Endothelial cell of umbilical vein (primary cell): ENCODE measurements at regions not wholly inside any gene's neighbourhood (a gene's known extent, or its start where the extent isn't known, plus 50 kb on each side); places are given as distances from the start of the nearest gene placed in this dataset.

Experiments used
- GATA2 ChIP-seq: IDR thresholded peaks from 2 replicates; pipeline ENCODE4 v1.7.0; 2011; ENCODE audit warnings: low read depth, mild to moderate bottlenecking, moderate library complexity, mixed read lengths, low read length; ENCODE audit not compliant: insufficient read length, insufficient read depth
- TF ChIP-seq, protein P1 (sequence below), 2 donors: IDR thresholded peaks; 1 replicate in 1 of 2; 2 replicates in 1 of 2; pipeline ENCODE4 v1.5.1; 2011; ENCODE audit warnings: low read length in 2 of 2, mild to moderate bottlenecking in 2 of 2, moderate library complexity in 2 of 2, control low read depth in 1 of 2, inconsistent platforms in 1 of 2, low read depth in 1 of 2; ENCODE audit not compliant: insufficient read depth in 1 of 2; ENCODE audit errors: extremely low read depth in 1 of 2

GRCh38 chr15:62494197-62494596 lies 329.1 kb upstream of the C2CD4B start:
- TF ChIP-seq, protein P1, sequence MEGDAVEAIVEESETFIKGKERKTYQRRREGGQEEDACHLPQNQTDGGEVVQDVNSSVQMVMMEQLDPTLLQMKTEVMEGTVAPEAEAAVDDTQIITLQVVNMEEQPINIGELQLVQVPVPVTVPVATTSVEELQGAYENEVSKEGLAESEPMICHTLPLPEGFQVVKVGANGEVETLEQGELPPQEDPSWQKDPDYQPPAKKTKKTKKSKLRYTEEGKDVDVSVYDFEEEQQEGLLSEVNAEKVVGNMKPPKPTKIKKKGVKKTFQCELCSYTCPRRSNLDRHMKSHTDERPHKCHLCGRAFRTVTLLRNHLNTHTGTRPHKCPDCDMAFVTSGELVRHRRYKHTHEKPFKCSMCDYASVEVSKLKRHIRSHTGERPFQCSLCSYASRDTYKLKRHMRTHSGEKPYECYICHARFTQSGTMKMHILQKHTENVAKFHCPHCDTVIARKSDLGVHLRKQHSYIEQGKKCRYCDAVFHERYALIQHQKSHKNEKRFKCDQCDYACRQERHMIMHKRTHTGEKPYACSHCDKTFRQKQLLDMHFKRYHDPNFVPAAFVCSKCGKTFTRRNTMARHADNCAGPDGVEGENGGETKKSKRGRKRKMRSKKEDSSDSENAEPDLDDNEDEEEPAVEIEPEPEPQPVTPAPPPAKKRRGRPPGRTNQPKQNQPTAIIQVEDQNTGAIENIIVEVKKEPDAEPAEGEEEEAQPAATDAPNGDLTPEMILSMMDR (IDR thresholded peaks at IDR 0.05; ENCODE audit: extremely low read depth in 1 of 2, insufficient read depth in 1 of 2, low read depth in 1 of 2, low read length in 2 of 2) = no peak
- no peak for TF ChIP-seq GATA2
